ENCODE measurements at regions not wholly inside any gene's neighbourhood (a gene's known extent, or its start where the extent isn't known, plus 50 kb on each side); places are given as distances from the start of the nearest gene placed in this dataset.

DNA sequence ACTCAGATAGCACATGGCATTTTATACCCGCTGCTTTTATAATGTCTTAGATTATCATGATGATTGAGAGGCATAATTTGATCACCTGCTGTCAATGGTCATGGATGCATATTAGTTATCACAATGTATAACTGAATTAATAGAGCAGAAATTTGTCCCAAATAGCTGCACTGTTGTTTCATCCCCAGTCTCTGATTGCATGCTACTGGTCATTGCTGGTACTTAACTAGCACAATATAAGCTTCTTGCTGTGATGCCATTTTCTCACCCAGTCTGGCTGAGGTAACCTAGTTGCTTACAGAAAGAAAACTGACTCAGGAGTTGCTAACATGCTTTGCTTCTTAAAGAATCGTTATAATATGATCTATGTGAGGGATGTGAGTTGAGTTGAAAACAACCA, 76.8 kb upstream of the PLEKHA5 start:
- Histone ChIP-seq H3K9ac (ENCODE audit: low read depth, low read length) (no peak overlapping the region), H3K27ac (ENCODE audit: low read depth, low read length) (no peak overlapping the region), H3K36me3 (ENCODE audit: insufficient read depth, low read length) (no peaks in the 10 kb centered on the region), H3K4me1 (ENCODE audit: insufficient read depth, low read length) (peaks cover 30% of the 10 kb centered on the region), H3K4me3 (ENCODE audit: low read length) (no peak overlapping the region), H3K9me3 (ENCODE audit: insufficient read depth, low read depth, low read length) (no peaks in the 10 kb centered on the region), H3K27me3 (ENCODE audit: insufficient read depth, low read length) (no peaks in the 10 kb centered on the region)
- 42% methylated on average over 2 of the region's 2 CpGs for WGBS

DNA sequence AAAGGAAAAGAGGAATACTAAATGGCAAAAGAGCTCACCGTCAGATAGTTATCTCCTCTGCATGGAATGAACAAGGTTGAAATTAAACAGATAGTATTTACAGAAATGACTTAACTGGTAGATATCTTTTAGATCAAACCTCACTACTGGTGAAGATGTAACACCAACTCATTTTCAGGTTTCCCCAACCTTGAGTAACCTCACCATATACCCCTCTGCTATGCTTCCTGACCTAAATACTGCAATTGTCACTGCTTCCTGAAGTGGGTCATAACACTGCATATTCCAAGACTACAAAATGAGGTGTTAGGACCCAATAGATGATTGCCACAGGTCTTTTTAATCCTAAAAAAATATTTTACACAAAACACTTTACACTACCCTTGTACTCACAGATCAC, 76.3 kb upstream of the PLEKHA5 start:
- Histone ChIP-seq H3K36me3 (ENCODE audit: insufficient read depth, low read length) (no peaks in the 10 kb centered on the region), H3K4me1 (ENCODE audit: insufficient read depth, low read length) (peaks cover 30% of the 10 kb centered on the region), H3K9ac (ENCODE audit: low read depth, low read length) (no peak overlapping the region), H3K4me3 (ENCODE audit: low read length) (no peak overlapping the region), H3K27ac (ENCODE audit: low read depth, low read length) (no peak overlapping the region), H3K9me3 (ENCODE audit: insufficient read depth, low read depth, low read length) (no peaks in the 10 kb centered on the region), H3K27me3 (ENCODE audit: insufficient read depth, low read length) (no peaks in the 10 kb centered on the region)
- 75% methylated on average over 1 of the region's 1 CpG for WGBS

DNA sequence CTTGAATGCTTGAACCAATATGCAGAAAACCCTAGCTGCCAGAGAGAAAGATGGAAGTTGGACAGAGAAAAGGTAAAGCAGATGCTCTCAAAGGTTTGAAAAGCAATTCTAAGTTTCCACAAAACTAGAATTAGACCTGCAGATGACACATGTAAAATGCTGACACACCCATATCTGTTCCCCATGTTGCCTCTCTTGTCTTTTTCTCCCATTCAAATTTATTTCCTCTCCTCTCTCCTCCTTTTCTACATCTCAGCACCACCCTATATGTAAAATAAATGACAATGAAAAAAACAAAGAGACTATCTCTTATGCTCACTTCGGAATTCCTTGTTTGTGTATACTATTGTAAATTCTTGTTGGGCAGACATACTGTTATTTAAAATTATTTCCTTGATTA, 75.5 kb upstream of the PLEKHA5 start:
- Histone ChIP-seq H3K4me3 (ENCODE audit: low read length) (no peak overlapping the region), H3K4me1 (ENCODE audit: insufficient read depth, low read length) (peaks cover 30% of the 10 kb centered on the region), H3K27me3 (ENCODE audit: insufficient read depth, low read length) (no peaks in the 10 kb centered on the region), H3K36me3 (ENCODE audit: insufficient read depth, low read length) (no peaks in the 10 kb centered on the region), H3K27ac (ENCODE audit: low read depth, low read length) (no peak overlapping the region), H3K9me3 (ENCODE audit: insufficient read depth, low read depth, low read length) (no peaks in the 10 kb centered on the region), H3K9ac (ENCODE audit: low read depth, low read length) (no peak overlapping the region)
- no CpG with 5 or more reads among the region's 1 CpG for WGBS

DNA sequence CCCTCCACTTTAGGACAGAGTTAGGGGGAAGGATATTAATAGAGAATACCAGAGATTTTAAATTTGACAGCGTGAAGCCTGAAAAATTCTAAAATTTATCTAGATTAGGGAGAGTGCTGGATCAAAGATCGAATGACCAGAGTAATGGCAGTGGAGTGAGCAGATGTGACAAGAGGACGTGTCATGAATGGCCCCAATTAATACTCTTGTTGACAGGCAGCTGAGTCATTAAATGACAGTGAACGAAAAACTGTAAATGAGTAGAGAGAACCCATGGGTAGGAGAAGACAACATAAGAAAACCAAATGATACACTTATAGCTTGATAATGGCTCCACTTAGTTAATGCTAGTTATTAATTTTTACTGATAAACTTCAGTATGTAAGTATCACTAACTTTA, 73.9 kb upstream of the PLEKHA5 start:
- Histone ChIP-seq H3K36me3 (ENCODE audit: insufficient read depth, low read length) (no peaks in the 10 kb centered on the region), H3K9ac (ENCODE audit: low read depth, low read length) (no peak overlapping the region), H3K4me1 (ENCODE audit: insufficient read depth, low read length) (peaks cover 30% of the 10 kb centered on the region), H3K9me3 (ENCODE audit: insufficient read depth, low read depth, low read length) (no peaks in the 10 kb centered on the region), H3K27me3 (ENCODE audit: insufficient read depth, low read length) (no peaks in the 10 kb centered on the region), H3K4me3 (ENCODE audit: low read length) (no peak overlapping the region), H3K27ac (ENCODE audit: low read depth, low read length) (no peak overlapping the region)
- WGBS: 95% methylated on average over 4 of the region's 4 CpGs

DNA sequence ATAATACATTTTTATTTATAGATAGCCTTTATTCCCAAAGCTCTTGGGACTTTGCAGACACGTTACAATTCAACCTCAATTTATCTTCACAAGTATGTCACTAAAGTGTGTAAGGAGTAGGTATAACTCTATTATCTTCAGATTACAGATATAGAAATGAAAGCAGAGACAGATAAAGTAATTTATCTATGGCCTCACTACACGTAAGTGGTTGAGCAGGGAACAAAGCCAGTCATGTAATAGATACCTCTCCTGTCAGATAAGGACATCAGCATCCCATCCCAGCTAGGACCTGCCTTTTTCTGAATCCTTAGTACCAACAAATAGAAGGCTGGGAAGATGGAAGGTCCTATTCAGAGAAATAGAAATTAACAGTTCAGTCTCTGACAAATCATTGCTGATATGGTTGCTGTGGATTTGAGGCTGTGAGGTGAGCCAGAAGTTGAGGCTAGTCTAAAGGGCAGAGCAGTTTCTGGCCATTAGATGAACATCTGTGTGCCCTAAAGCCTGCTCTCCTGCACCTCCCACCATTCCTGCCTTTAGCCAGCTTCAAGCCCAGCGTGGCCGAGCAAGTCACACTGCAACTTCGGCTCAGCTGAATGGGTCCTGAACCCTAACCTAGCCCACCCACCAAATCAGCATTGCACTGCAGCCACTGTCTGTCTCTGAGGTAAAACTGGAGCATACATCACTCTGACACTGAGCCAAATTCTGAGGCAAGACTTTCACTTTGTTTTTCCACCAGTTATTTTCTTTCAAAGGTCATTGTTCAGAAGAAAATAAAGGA, 71.1 kb upstream of the PLEKHA5 start:
- 65% methylated on average over 4 of the region's 5 CpGs for WGBS
- Histone ChIP-seq H3K9ac (ENCODE audit: low read depth, low read length) (no peak overlapping the region), H3K4me3 (ENCODE audit: low read length) (no peak overlapping the region), H3K36me3 (ENCODE audit: insufficient read depth, low read length) (no peaks in the 10 kb centered on the region), H3K27me3 (ENCODE audit: insufficient read depth, low read length) (no peaks in the 10 kb centered on the region), H3K9me3 (ENCODE audit: insufficient read depth, low read depth, low read length) (no peaks in the 10 kb centered on the region), H3K27ac (ENCODE audit: low read depth, low read length) (no peak overlapping the region), H3K4me1 (ENCODE audit: insufficient read depth, low read length) (peaks cover 19% of the 10 kb centered on the region; the same call in 1 of the 2 replicates)

DNA sequence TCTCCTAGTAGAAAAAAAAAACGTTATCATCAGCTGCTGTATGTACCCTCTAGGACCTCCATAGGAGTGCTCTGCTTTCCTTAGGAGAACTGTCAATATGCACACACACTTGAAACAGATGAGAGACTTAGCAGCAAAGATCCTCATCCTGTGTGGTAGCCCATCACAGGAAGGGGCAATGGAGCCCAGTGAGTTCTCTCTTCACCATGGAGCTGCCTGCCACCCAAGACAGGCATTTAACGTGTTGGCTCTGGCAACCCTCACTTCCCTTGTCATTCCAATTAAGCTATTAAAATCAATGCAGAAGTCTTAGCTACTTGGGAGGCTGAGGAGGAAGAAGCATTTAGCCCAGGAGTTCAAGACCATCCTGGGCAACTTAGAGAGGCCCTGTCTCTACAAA, 64.8 kb upstream of the PLEKHA5 start:
- peaks cover 27% of the 10 kb centered on the region for H3K4me1 ChIP-seq (ENCODE audit: insufficient read depth, low read length)
- no peaks in the 10 kb centered on the region for H3K27me3 ChIP-seq (ENCODE audit: insufficient read depth, low read length)
- no peak overlapping the region for H3K27ac ChIP-seq (ENCODE audit: low read depth, low read length)
- no peak overlapping the region for H3K4me3 ChIP-seq (ENCODE audit: low read length)
- no peak overlapping the region for H3K9ac ChIP-seq (ENCODE audit: low read depth, low read length)
- no peaks in the 10 kb centered on the region for H3K36me3 ChIP-seq (ENCODE audit: insufficient read depth, low read length)
- 28% methylated on average over 2 of the region's 2 CpGs for WGBS
- no peaks in the 10 kb centered on the region for H3K9me3 ChIP-seq (ENCODE audit: insufficient read depth, low read depth, low read length)

DNA sequence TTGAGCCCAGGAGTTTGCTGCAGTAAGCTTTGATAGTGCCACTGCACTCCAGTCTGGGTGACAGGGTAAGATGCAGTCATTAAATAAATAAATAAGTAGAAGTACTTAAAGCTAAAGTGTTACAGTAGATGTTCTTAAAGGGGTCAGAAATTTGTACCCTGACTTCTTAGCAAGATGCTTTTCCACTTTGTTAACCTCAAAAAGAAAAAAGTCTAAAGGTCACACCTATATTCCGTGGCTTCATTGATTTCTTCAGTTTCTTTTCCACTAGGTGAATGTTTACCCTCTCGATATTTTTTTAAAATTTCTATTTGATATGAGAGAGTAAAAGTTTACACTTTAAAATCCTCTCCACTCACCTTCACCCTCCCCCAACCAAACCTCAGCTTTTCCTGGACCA, 64.3 kb upstream of the PLEKHA5 start:
- Histone ChIP-seq H3K27me3 (ENCODE audit: insufficient read depth, low read length) (no peaks in the 10 kb centered on the region), H3K4me3 (ENCODE audit: low read length) (no peak overlapping the region), H3K9me3 (ENCODE audit: insufficient read depth, low read depth, low read length) (no peaks in the 10 kb centered on the region), H3K27ac (ENCODE audit: low read depth, low read length) (no peak overlapping the region), H3K36me3 (ENCODE audit: insufficient read depth, low read length) (no peaks in the 10 kb centered on the region), H3K4me1 (ENCODE audit: insufficient read depth, low read length) (peaks cover 27% of the 10 kb centered on the region), H3K9ac (ENCODE audit: low read depth, low read length) (no peak overlapping the region)
- WGBS: 100% methylated on average over 1 of the region's 2 CpGs

DNA sequence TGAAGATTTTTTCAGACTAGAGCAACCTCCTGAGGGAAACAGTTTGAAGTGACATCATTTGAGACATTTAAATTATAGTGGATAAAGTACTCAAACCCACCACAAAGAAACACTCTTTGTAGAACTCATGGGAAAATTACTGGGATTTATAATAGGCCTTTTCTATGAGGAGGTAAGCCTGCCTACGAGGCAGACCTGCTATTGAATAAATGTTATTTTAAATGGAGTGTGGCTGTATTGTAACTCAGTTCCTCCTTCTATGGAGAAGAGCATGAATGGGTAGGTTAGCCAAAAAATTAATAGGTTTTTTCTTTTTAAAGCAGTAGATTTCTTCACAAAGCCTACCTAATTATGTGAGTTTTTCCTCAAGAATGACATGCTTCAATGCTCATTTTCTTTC, 63.7 kb upstream of the PLEKHA5 start:
- 80% methylated on average over 1 of the region's 1 CpG for WGBS
- no peak overlapping the region for H3K9ac ChIP-seq (ENCODE audit: low read depth, low read length)

DNA sequence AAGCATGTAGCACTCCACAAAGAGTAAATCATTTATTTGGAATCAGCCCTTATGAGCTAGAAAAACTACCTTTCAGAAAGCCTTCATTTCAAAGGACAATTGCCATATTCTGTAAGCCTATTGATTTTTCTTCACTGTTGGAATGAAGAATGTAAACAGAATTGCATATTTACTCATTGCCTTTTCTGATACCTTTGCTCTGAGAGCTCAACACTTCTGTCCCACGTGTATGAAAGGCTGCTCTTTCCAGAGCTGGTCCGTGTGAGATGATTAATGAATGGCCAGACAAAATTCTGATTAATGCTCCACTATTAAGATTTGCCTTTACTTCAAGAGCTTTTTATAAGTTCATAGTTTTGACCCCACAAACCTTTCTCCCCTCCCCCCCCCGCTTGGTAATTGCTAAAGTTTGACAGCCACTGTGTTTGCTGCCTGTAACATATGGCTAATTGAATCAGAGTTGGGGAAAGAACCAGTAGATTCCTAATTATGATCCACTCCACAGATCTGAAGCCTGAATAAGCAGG, 63.0 kb upstream of the PLEKHA5 start:
- Histone ChIP-seq H3K36me3 (ENCODE audit: insufficient read depth, low read length) (no peaks in the 10 kb centered on the region), H3K27me3 (ENCODE audit: insufficient read depth, low read length) (no peaks in the 10 kb centered on the region), H3K4me1 (ENCODE audit: insufficient read depth, low read length) (peaks cover 27% of the 10 kb centered on the region), H3K27ac (ENCODE audit: low read depth, low read length) (no peak overlapping the region), H3K9ac (ENCODE audit: low read depth, low read length) (no peak overlapping the region), H3K4me3 (ENCODE audit: low read length) (no peak overlapping the region), H3K9me3 (ENCODE audit: insufficient read depth, low read depth, low read length) (no peaks in the 10 kb centered on the region)
- 35% methylated on average over 2 of the region's 3 CpGs for WGBS

More for the DNA sequence above, 63.7 kb upstream of the PLEKHA5 start:
- Histone ChIP-seq H3K27me3 (ENCODE audit: insufficient read depth, low read length) (no peaks in the 10 kb centered on the region), H3K4me3 (ENCODE audit: low read length) (no peak overlapping the region), H3K4me1 (ENCODE audit: insufficient read depth, low read length) (peaks cover 27% of the 10 kb centered on the region), H3K27ac (ENCODE audit: low read depth, low read length) (no peak overlapping the region), H3K9me3 (ENCODE audit: insufficient read depth, low read depth, low read length) (no peaks in the 10 kb centered on the region), H3K36me3 (ENCODE audit: insufficient read depth, low read length) (no peaks in the 10 kb centered on the region)

DNA sequence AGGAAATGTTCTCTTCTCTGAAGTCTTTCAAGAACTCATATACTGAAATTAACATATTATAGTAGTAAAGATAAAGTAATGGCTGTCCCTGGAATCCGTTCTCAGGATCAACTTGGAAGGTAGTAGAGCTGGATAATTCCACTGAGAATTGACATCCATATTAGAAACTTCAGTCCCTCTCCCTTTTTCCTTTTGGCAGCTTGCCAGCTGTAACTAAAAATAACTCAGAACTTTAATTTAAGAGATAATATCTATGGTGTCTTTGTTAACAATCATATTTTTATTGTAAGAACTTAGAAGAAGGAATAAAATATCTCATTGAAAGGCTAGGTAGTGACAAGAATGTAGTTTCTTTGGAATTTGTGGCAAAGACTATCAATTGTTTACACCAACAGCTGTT, 61.4 kb upstream of the PLEKHA5 start:
- no peak overlapping the region for H3K9ac ChIP-seq (ENCODE audit: low read depth, low read length)
- WGBS: no CpG with 5 or more reads among the region's 1 CpG
- H3K27me3 ChIP-seq (ENCODE audit: insufficient read depth, low read length): no peaks in the 10 kb centered on the region
- H3K36me3 ChIP-seq (ENCODE audit: insufficient read depth, low read length): no peaks in the 10 kb centered on the region
- H3K27ac ChIP-seq (ENCODE audit: low read depth, low read length): no peak overlapping the region
- peaks cover 27% of the 10 kb centered on the region for H3K4me1 ChIP-seq (ENCODE audit: insufficient read depth, low read length)
- H3K4me3 ChIP-seq (ENCODE audit: low read length): no peak overlapping the region
- no peaks in the 10 kb centered on the region for H3K9me3 ChIP-seq (ENCODE audit: insufficient read depth, low read depth, low read length)

DNA sequence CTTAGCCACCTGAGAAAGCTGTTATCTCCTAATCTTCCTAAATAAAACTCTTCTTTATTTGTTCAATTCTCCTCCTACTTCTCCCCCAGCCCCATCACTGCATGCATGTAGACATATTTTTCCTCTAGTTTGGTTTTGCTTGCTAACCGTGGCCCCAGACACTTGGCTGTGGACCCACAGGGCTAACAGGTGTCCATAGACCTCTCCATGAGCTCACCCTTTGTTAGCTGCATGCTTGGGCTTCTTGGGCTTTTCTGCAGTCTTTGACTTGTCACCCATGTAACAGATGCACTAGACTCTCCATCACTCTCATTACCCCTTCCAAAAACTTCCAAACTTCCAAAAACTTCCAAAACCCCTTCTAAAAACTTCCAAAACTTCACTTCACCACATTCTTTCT, 59.2 kb upstream of the PLEKHA5 start:
- Histone ChIP-seq H3K4me3 (ENCODE audit: low read length) (no peak overlapping the region), H3K4me1 (ENCODE audit: insufficient read depth, low read length) (peaks cover 17% of the 10 kb centered on the region), H3K27ac (ENCODE audit: low read depth, low read length) (no peak overlapping the region), H3K27me3 (ENCODE audit: insufficient read depth, low read length) (no peaks in the 10 kb centered on the region), H3K9ac (ENCODE audit: low read depth, low read length) (no peak overlapping the region), H3K36me3 (ENCODE audit: insufficient read depth, low read length) (no peaks in the 10 kb centered on the region), H3K9me3 (ENCODE audit: insufficient read depth, low read depth, low read length) (no peaks in the 10 kb centered on the region)
- 91% methylated on average over 1 of the region's 1 CpG for WGBS

Data from HUES64 (cell line).